GM12872 (cell line): ENCODE measurements at regions not wholly inside any gene's neighbourhood (a gene's known extent, or its start where the extent isn't known, plus 50 kb on each side); places are given as distances from the start of the nearest gene placed in this dataset.
A peak's percentile ranks its signal among the peaks of the same experiment; 100 is the strongest.

Experiments
- CTCF ChIP-seq: IDR thresholded peaks from 3 replicates; pipeline ENCODE4 v1.5.1; 2011; ENCODE audit warnings: low read depth, mild to moderate bottlenecking, low read length, moderate library complexity; ENCODE audit not compliant: insufficient read depth

GRCh38 chr6:105794239-105794638 lies 291.9 kb upstream of the PRDM1 start:
- no peak for TF ChIP-seq CTCF

- peak; percentile 31; the same call in 2 of the 3 replicates for TF ChIP-seq CTCF
These were observed 293.0 kb upstream of the PRDM1 start for GRCh38 chr6:105793130-105793529.

DNA sequence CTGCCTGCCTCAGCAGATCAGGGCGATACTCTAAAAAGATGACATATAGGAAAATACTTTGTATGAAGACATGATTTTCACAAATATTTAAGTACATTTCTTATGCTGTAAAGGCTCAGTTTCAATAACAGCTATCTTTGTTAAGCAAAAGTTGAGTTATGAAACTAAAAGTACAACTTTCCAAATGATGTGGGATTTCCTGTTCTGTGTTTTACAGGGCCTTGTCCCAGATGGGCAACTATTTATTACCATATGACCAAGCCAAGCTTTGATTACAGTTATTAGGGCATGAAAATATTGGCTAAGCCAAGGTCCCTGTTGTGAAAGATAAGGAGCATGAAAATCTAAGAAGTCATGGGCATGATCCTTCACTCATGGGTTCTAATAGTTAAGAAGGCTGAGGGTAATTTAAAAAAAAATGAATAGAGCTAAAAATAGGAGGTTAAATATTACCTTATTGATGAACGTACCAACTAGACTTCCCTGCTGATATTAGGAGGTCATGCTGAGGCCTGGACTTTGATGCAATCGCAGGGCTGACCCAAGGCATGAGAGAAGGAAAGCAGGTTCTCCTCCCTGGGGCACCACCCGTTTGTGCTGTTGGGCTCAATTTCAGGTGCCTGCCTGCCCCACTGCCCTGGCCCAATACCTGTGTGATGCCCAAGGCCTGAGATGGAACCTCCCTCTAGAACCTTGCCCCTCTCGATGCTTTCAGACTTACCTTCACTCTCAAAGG lies 294.4 kb upstream of the PRDM1 start:
- no peak for TF ChIP-seq CTCF

- TF ChIP-seq CTCF = no peak
These were observed 295.0 kb upstream of the PRDM1 start for GRCh38 chr6:105791179-105791578.

GRCh38 chr6:105790635-105791034 lies 295.5 kb upstream of the PRDM1 start:
- TF ChIP-seq CTCF = peak; percentile 29; the same call in 1 of the 3 replicates

DNA sequence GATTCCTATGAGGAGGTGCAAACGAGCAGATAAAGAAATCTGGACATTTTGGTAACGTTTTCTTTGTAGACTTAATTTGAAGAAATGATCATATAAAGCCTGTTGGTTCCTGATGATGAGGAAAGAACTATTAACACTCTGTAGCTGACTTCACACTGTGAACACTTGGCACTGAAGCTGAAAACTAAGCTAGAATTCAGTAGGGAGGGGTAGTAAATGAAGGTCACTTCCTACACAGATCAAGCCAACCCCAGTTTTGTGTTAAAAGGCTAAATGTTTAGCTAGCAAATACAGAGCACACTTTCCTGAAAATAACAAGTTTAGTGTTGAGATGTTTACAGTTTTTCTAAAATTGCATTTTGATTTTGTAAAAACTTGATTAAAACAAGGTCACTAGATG lies 296.2 kb upstream of the PRDM1 start:
- TF ChIP-seq CTCF = no peak

GRCh38 chr6:105787747-105788146 lies 298.4 kb upstream of the PRDM1 start:
- TF ChIP-seq CTCF = no peak
